ENCODE measurements at regions not wholly inside any gene's neighbourhood (a gene's known extent, or its start where the extent isn't known, plus 50 kb on each side); places are given as distances from the start of the nearest gene placed in this dataset.
"Not testable (repeated sequence)": the region's sequence is repeated elsewhere in the genome, so short reads cannot be mapped to it uniquely, and the experiment has no call there.

- DNase-seq (ENCODE audit: extremely low read depth, insufficient read length) = no peak
- TF ChIP-seq CTCF (IDR thresholded peaks at IDR 0.05; ENCODE audit: insufficient read depth, low read length, poor library complexity, severe bottlenecking) = no peak
- H3K36me3 ChIP-seq (ENCODE audit: control insufficient read depth, insufficient read depth, low read length) = no peaks in the 10 kb centered on the region
- H3K4me3 ChIP-seq (replicated peaks; ENCODE audit: low read depth, low read length) = no peak overlapping the region
- H3K27me3 ChIP-seq (replicated peaks; ENCODE audit: control insufficient read depth, insufficient read depth, low read length) = no peaks in the 10 kb centered on the region
Measured at GRCh38 chr16:85239239-85239638, 127.0 kb upstream of the CIBAR2 start.

GRCh38 chr16:85239871-85240270 lies 127.6 kb upstream of the CIBAR2 start:
- no peak overlapping the region for H3K4me3 ChIP-seq (replicated peaks; ENCODE audit: low read depth, low read length)
- DNase-seq (ENCODE audit: extremely low read depth, insufficient read length) = no peak
- H3K27me3 ChIP-seq (replicated peaks; ENCODE audit: control insufficient read depth, insufficient read depth, low read length) = no peaks in the 10 kb centered on the region
- TF ChIP-seq CTCF (IDR thresholded peaks at IDR 0.05; ENCODE audit: insufficient read depth, low read length, poor library complexity, severe bottlenecking) = no peak
- H3K36me3 ChIP-seq (ENCODE audit: control insufficient read depth, insufficient read depth, low read length) = no peaks in the 10 kb centered on the region

GRCh38 chr16:85240982-85241924 lies 129.0 kb upstream of the CIBAR2 start:
- no peak for DNase-seq (ENCODE audit: extremely low read depth, insufficient read length)
- Histone ChIP-seq H3K36me3 (ENCODE audit: control insufficient read depth, insufficient read depth, low read length) (no peaks in the 10 kb centered on the region), H3K4me3 (replicated peaks; ENCODE audit: low read depth, low read length) (no peak overlapping the region), H3K27me3 (replicated peaks; ENCODE audit: control insufficient read depth, insufficient read depth, low read length) (no peaks in the 10 kb centered on the region)
- peak; percentile 16 for TF ChIP-seq CTCF (IDR thresholded peaks at IDR 0.05; ENCODE audit: insufficient read depth, low read length, poor library complexity, severe bottlenecking)

GRCh38 chr16:85242140-85242539 lies 129.9 kb upstream of the CIBAR2 start:
- Histone ChIP-seq H3K36me3 (ENCODE audit: control insufficient read depth, insufficient read depth, low read length) (no peaks in the 10 kb centered on the region), H3K27me3 (replicated peaks; ENCODE audit: control insufficient read depth, insufficient read depth, low read length) (no peaks in the 10 kb centered on the region), H3K4me3 (replicated peaks; ENCODE audit: low read depth, low read length) (no peak overlapping the region)
- TF ChIP-seq CTCF (IDR thresholded peaks at IDR 0.05; ENCODE audit: insufficient read depth, low read length, poor library complexity, severe bottlenecking) = no peak
- no peak for DNase-seq (ENCODE audit: extremely low read depth, insufficient read length)

- no peak for DNase-seq (ENCODE audit: extremely low read depth, insufficient read length)
- no peaks in the 10 kb centered on the region for H3K27me3 ChIP-seq (replicated peaks; ENCODE audit: control insufficient read depth, insufficient read depth, low read length)
- H3K4me3 ChIP-seq (replicated peaks; ENCODE audit: low read depth, low read length) = no peak overlapping the region
- no peaks in the 10 kb centered on the region for H3K36me3 ChIP-seq (ENCODE audit: control insufficient read depth, insufficient read depth, low read length)
- no peak for TF ChIP-seq CTCF (IDR thresholded peaks at IDR 0.05; ENCODE audit: insufficient read depth, low read length, poor library complexity, severe bottlenecking)
Measured at GRCh38 chr16:85243308-85243707, 131.0 kb upstream of the CIBAR2 start.

GRCh38 chr16:85244452-85244851 lies 132.2 kb upstream of the CIBAR2 start:
- not testable (repeated sequence) for H3K27me3 ChIP-seq (replicated peaks; ENCODE audit: control insufficient read depth, insufficient read depth, low read length); DNase-seq (ENCODE audit: extremely low read depth, insufficient read length); H3K4me3 ChIP-seq (replicated peaks; ENCODE audit: low read depth, low read length); H3K36me3 ChIP-seq (ENCODE audit: control insufficient read depth, insufficient read depth, low read length)
